LNCAP (cell line): ENCODE measurements at regions not wholly inside any gene's neighbourhood (a gene's known extent, or its start where the extent isn't known, plus 50 kb on each side); places are given as distances from the start of the nearest gene placed in this dataset.

Experiments
- TF ChIP-seq, protein P1 (sequence below): fragments of 450-650 bp; IDR thresholded peaks from 2 replicates; pipeline ENCODE4 v1.5.1; 2017; ENCODE audit warnings: mild to moderate bottlenecking

DNA sequence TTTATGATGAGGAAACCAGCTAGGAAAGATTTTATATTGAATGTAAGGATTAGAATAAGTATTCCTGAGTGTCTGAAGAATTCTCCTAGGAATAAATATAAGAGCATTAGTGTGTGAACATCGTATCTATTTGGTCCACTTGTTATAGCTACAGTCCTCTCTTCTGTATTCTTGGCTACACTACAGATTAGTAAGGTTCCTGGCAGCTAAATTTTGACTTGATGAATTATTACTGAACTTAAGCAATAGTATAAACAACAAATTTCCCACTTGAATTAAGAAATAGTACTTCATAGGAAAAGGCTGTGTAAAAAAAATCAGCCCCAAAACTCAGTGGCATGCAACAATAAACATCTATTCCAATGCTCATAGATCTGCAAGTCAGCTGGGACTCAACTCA, 138.4 kb upstream of the G2E3 start:
- TF ChIP-seq, protein P1, sequence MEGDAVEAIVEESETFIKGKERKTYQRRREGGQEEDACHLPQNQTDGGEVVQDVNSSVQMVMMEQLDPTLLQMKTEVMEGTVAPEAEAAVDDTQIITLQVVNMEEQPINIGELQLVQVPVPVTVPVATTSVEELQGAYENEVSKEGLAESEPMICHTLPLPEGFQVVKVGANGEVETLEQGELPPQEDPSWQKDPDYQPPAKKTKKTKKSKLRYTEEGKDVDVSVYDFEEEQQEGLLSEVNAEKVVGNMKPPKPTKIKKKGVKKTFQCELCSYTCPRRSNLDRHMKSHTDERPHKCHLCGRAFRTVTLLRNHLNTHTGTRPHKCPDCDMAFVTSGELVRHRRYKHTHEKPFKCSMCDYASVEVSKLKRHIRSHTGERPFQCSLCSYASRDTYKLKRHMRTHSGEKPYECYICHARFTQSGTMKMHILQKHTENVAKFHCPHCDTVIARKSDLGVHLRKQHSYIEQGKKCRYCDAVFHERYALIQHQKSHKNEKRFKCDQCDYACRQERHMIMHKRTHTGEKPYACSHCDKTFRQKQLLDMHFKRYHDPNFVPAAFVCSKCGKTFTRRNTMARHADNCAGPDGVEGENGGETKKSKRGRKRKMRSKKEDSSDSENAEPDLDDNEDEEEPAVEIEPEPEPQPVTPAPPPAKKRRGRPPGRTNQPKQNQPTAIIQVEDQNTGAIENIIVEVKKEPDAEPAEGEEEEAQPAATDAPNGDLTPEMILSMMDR, result no peak

- TF ChIP-seq, protein P1, result no peak
Measured at GRCh38 chr14:30426463-30426862, 132.5 kb upstream of the G2E3 start.

GRCh38 chr14:30427401-30427800, 131.6 kb upstream of the G2E3 start:
- TF ChIP-seq, protein P1, result no peak

DNA sequence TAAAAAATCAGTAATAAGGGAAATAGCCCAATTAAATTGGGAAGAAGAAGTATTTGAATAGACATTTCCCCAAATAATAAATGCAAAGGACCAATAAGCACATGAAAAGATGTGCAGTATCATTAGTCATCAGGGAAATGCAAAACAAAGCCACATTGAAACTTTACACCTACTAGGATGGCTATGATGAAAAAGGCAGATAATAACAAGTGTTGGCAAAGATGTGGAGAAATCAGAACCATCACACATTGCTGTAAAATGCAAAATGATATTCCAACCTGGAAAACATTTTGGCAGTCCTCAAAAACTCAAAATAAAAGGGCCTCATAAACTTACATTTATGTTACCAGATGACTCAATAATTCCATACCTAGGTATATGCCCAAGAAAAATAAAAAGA, 131.1 kb upstream of the G2E3 start:
- TF ChIP-seq, protein P1, result no peak

GRCh38 chr14:30431552-30431951, 127.4 kb upstream of the G2E3 start:
- TF ChIP-seq, protein P1, result no peak

- TF ChIP-seq, protein P1, result no peak
Measured at GRCh38 chr14:30440961-30441360, 118.0 kb upstream of the G2E3 start.

DNA sequence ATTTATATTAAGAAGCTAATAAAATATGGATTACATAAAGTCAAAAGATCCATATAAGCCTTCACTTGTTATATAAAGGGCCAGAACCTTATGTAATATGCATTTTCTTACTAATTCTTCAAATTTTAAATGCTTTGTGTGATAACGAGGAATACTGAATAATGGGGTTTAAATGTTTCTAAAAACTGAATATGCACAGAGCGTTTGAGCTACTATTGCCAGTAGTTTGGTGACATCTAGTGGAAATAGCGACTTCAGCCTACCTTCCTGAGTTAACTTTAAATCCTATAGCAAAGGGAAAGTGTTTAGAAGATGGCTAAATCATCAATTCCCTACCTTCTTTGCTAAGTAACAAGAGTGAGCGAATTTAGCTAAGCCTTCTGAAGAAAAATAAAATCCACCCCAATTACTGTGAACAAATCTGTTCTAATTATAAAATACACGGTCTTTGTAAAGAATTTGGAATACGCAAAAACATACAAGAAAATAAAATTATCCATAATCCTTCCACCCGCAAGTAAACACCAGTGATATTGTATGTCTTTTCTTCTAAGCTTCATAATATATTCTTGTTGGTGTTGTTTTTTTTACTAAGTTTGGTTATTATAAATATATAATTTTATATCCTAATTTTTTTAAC, 115.5 kb upstream of the G2E3 start:
- TF ChIP-seq, protein P1, result peak; percentile 77

DNA sequence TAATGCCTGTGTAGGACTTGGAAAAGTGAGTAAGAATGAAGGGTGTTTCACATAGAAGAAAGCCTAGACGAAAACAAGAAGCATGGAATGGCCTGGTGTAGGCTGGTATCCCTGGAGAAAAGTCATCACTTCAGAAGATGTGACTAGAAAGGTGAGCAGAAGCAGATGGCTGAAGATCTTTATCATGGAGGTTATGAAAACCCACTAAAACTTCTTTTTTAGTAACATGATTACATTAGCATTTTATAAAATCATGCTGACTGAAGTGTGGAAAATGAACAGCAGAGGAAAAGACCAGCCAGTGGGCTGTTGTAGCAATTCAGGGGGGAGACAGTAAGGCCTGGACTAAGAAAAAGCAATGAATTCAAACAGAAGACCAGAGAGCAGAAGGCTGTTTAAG, 114.5 kb upstream of the G2E3 start:
- TF ChIP-seq, protein P1, result no peak
